Stomach (tissue), 8 donors: ENCODE measurements at regions not wholly inside any gene's neighbourhood (a gene's known extent, or its start where the extent isn't known, plus 50 kb on each side); places are given as distances from the start of the nearest gene placed in this dataset.

Source experiments
- DNase-seq, 2 donors: peaks; one replicate each; pipeline versions ENCODE4 v3.0.0 to v3.0.0-alpha.2; 2013 to 2019
- H3K27ac ChIP-seq, 5 donors: fragments of 200-600 bp in 4 of 5; sonication (generic) in 4 of 5; one replicate each; pipeline ENCODE4 v1.5.1; 2013 to 2019; ENCODE audit warnings: mild to moderate bottlenecking in 1 of 5, moderate library complexity in 1 of 5
- H3K27me3 ChIP-seq, 3 donors: fragments of 200-600 bp; sonication (generic); one replicate each; pipeline ENCODE4 v1.5.1; 2017 to 2019; ENCODE audit warnings: mixed run types in 1 of 3
- H3K36me3 ChIP-seq, 4 donors: fragments of 200-600 bp; sonication (generic); 1 replicate in 3 of 4; 2 replicates in 1 of 4; pipeline ENCODE4 v1.5.1; 2016 to 2019
- H3K4me1 ChIP-seq, 4 donors: fragments of 200-600 bp; sonication (generic); one replicate each; pipeline ENCODE4 v1.5.1; 2016 to 2019
- H3K4me3 ChIP-seq, 4 donors: fragments of 200-600 bp; sonication (generic) in 3 of 4; one replicate each; pipeline ENCODE4 v1.5.1; 2016 to 2019; ENCODE audit warnings: mild to moderate bottlenecking in 1 of 4
- H3K9me3 ChIP-seq, 4 donors: fragments of 200-600 bp; sonication (generic); one replicate each; pipeline ENCODE4 v1.5.1; 2016 to 2019
- EP300 ChIP-seq: sonication (generic); formaldehyde crosslinking; IDR thresholded peaks from one replicate; pipeline ENCODE4 v1.6.1; 2017; ENCODE audit warnings: antibody characterized with exemption
- POLR2A ChIP-seq, 4 donors: fragments of 450-650 bp; IDR thresholded peaks; one replicate each; pipeline ENCODE4 v1.6.1; 2016; ENCODE audit warnings: antibody characterized with exemption in 4 of 4, control low read depth in 2 of 4, mild to moderate bottlenecking in 1 of 4, moderate library complexity in 1 of 4
- POLR2AphosphoS5 ChIP-seq, 3 donors: sonication (generic); formaldehyde crosslinking; IDR thresholded peaks; one replicate each; pipeline ENCODE4 v1.6.1; 2016; ENCODE audit warnings: antibody characterized with exemption in 3 of 3
- WGBS, 5 donors: extraction: QIAGEN DNeasy Blood & Tissue Kit in 3 of 5; methylation state at CpG; one replicate each; pipeline versions ENCODE4 v1.1.5 to v1.1.7; 2013 to 2018; 5-methylcytosine and 5-hydroxymethylcytosine counted together
- intact Hi-C: fragments of 100-400 bp; cut with DNase I; formaldehyde crosslinking; loops from one replicate; pipeline ENCODE4 v1.15.1; 2023; ENCODE audit warnings: low total_unique reads
- TF ChIP-seq, protein P1 (sequence below), 7 experiments: fragments of 450-650 bp in 4 of 7; fragments of 200-600 bp in 3 of 7; sonication (generic) in 3 of 7; IDR thresholded peaks; one replicate each; pipeline ENCODE4 v1.5.1; 2016 to 2019; ENCODE audit warnings: antibody characterized with exemption in 7 of 7, control low read depth in 2 of 7, mild to moderate bottlenecking in 1 of 7
- donor health status: healthy with polysubstance abuse.
- donor health status: Bipolar disorder and iron deficiency.
- donor health status: healthy.

DNA sequence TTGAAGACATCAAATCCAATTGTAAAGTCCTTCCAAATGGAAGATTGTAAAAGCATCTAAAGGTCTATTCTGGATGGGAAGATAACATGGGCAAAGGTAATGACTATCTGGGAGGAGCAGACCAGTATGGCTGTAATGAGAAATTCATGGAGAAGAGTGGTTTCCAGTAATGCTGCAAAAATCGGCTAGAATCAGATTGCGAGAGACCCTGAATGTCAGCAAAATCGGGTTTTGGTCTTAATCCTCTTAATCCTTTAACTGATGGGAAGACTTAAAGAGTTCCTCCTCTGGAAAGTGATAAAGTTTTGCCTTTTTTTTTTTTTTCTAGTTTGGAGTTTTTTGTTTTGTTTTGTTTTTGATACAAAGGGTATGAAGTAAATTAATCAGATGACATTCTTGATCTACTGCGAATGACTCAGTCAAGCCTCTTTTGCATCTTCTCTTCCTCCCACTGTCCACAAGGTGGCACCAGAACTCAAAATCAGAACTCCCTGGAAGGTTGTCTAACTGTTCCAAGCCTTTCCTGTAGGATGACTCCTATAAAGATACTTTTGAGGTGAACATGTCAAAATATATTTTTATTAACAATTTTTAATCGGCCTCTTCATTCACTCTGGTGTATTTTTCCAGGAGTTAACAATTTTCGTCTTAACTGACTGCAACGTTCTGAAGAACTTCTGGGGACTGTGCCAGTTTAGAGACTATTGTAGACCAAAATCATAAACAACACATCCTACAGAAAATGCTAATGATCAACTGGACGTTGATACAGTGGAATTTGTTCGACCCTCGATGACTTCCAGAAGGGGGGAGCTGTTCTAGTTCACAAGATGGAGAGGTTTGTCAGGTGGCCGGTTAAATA, 213.3 kb upstream of the MIR17HG start:
- H3K4me1 ChIP-seq = peaks cover 0 to 5% (median 0%) of the 10 kb centered on the region in 4 donors
- no peaks in the 10 kb centered on the region for H3K27me3 ChIP-seq
- H3K9me3 ChIP-seq = no peaks in the 10 kb centered on the region
- 34 to 42% (median 42%) methylated on average over 11 of the region's 11 CpGs for WGBS, 5 donors
- intact Hi-C loops = no loop called here
- DNase-seq = peak; percentile 42 to 83
- TF ChIP-seq, protein P1, sequence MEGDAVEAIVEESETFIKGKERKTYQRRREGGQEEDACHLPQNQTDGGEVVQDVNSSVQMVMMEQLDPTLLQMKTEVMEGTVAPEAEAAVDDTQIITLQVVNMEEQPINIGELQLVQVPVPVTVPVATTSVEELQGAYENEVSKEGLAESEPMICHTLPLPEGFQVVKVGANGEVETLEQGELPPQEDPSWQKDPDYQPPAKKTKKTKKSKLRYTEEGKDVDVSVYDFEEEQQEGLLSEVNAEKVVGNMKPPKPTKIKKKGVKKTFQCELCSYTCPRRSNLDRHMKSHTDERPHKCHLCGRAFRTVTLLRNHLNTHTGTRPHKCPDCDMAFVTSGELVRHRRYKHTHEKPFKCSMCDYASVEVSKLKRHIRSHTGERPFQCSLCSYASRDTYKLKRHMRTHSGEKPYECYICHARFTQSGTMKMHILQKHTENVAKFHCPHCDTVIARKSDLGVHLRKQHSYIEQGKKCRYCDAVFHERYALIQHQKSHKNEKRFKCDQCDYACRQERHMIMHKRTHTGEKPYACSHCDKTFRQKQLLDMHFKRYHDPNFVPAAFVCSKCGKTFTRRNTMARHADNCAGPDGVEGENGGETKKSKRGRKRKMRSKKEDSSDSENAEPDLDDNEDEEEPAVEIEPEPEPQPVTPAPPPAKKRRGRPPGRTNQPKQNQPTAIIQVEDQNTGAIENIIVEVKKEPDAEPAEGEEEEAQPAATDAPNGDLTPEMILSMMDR (IDR thresholded peaks at IDR 0.05) = peak in 4 of 7 experiments; percentile 42 to 66 (median 56)
- no peak for TF ChIP-seq POLR2A (IDR thresholded peaks at IDR 0.05)
- no peak for TF ChIP-seq EP300
- no peaks in the 10 kb centered on the region for H3K36me3 ChIP-seq
- no peak overlapping the region for H3K27ac ChIP-seq
- H3K4me3 ChIP-seq = no peak overlapping the region

DNA sequence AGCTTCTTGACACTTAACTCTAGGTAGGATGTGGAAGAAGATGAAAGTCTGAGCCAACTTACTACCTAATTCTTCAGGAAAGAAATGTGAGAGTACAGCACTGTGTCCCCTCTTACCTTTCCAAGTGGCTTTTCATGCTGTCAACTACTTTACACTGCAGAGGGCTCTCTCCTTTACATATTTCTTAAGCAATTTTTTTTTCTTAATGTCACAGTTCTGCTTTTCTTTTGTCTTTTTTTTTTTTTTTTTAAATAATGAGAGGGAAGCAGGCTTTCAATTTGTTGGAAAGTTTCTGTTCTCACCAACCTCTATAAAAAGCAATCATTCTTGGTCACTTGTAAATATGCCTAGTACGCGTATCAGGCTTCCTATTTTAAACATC, 212.7 kb upstream of the MIR17HG start:
- WGBS, 5 donors = 26 to 68% (median 60%) methylated on average over 2 of the region's 2 CpGs
- intact Hi-C loops = no loop called here
- TF ChIP-seq POLR2A (IDR thresholded peaks at IDR 0.05) = no peak
- no peak for TF ChIP-seq POLR2AphosphoS5 (IDR thresholded peaks at IDR 0.05)
- TF ChIP-seq, protein P1 (IDR thresholded peaks at IDR 0.05) = no peak
- no peak for TF ChIP-seq EP300
- DNase-seq = no peak
- H3K4me1 ChIP-seq = peaks cover 0 to 5% (median 0%) of the 10 kb centered on the region in 4 donors
- no peak overlapping the region for H3K4me3 ChIP-seq
- H3K9me3 ChIP-seq = no peaks in the 10 kb centered on the region
- H3K36me3 ChIP-seq = no peaks in the 10 kb centered on the region
- no peaks in the 10 kb centered on the region for H3K27me3 ChIP-seq
- no peak overlapping the region for H3K27ac ChIP-seq

DNA sequence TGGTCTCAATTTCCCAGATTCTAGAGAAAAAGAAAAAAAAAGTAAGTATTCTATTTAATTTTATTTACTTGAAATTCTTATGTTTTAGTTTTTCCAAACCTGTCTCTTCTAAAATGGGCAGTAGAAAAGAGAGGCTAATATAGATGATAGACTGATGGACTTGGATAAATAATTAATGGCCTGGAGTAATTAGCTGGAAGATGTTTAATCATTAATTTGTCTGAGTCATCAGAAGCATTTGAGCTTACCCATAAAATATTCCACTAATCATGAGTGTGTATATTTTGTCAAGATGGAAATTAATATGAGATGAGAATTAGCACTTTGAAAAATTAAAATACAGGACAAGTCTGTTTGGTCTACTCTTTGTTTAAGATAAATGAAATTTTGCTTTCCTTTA, 212.1 kb upstream of the MIR17HG start:
- no peaks in the 10 kb centered on the region for H3K9me3 ChIP-seq
- intact Hi-C loops = no loop called here
- peaks cover 0 to 5% (median 0%) of the 10 kb centered on the region in 4 donors for H3K4me1 ChIP-seq
- H3K27ac ChIP-seq = no peak overlapping the region
- H3K36me3 ChIP-seq = no peaks in the 10 kb centered on the region
- no peak overlapping the region for H3K4me3 ChIP-seq
- TF ChIP-seq, protein P1 (IDR thresholded peaks at IDR 0.05) = no peak
- TF ChIP-seq EP300 = no peak
- TF ChIP-seq POLR2AphosphoS5 (IDR thresholded peaks at IDR 0.05) = no peak
- no peak for TF ChIP-seq POLR2A (IDR thresholded peaks at IDR 0.05)
- H3K27me3 ChIP-seq = no peaks in the 10 kb centered on the region
- no peak for DNase-seq

DNA sequence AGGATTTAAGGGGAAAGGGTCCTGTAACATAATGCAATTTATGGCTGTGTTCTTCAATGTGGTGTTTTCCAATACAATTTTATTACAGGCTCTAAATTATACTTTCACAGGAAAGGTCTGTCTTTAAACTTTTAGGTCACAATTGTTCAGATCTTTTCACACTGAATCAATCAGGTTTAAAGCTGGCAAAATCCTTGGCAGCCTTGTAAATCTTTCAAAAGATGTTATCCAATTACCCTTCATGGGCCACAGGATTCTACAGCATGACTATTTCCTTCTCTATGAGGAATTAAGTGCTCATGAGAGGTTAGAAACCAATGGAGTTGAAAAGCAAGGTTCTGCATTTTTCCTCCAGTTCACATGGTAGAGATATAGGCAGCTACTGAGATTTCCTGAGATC, 211.5 kb upstream of the MIR17HG start:
- Histone ChIP-seq H3K4me3 (no peak overlapping the region), H3K27ac (no peak overlapping the region), H3K36me3 (no peaks in the 10 kb centered on the region), H3K9me3 (no peaks in the 10 kb centered on the region), H3K27me3 (peaks cover 0 to 2% (median 0%) of the 10 kb centered on the region in 3 donors), H3K4me1 (peaks cover 0 to 5% (median 0%) of the 10 kb centered on the region in 4 donors)
- intact Hi-C loops = no loop called here
- TF ChIP-seq, protein P1 (IDR thresholded peaks at IDR 0.05) = no peak
- TF ChIP-seq POLR2A (IDR thresholded peaks at IDR 0.05) (no peak), POLR2AphosphoS5 (IDR thresholded peaks at IDR 0.05) (no peak), EP300 (no peak)
- no peak for DNase-seq
